Inflammatory macrophage (primary cell): ENCODE measurements at regions not wholly inside any gene's neighbourhood (a gene's known extent, or its start where the extent isn't known, plus 50 kb on each side); places are given as distances from the start of the nearest gene placed in this dataset.

Experiments
- DNase-seq, 2 donors: peaks; one replicate each; pipeline ENCODE4 v3.0.0-alpha.2; 2020 to 2022

DNA sequence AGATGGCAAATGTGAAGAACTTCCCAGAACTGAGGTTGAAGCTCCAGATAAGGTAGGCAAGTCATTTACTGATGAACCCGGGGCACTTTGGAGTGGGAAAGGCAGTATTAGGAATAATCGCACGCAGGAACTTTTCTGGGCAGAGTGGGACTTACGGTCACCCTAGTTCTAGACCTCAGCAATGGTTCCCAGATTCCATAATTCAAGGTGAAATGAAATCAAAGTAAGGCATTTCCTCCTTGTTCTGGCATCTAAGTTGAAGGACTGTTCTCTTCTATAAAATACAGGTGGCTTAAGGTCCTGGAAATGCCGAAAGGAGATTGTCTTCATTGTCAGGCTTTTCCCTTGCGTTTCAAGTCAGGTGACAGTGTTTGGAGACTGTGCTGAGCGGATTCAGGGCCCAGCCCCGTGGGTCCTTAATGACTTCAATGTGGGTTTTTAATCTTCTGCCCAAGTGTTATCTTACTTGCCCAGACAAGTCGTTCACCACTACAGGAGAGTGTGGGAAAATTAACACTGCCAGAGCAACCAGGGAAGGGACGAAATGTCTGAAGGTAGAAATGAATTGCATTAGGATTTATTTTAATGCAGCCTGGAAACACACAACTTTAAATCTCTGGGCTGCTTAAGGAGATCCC, 52.1 kb upstream of the STOX2 start:
- no peak for DNase-seq

DNA sequence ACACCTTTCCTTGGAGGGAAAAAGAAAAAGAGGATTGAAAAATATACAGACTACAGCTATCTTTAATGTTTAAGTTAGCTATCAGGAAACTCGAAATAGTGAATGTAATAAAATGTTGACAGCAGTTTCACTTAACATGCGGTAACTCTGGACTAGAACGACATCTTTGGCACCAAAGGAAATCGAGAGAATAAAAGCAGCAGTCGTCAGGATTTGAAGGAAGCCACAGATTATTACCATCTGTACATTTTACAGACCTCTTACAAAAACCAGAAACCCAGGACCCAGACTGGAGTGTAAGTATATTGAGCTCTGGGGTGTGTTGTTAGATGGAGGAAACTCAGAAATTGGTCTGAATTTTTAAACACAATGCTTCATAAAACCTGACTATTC, 51.6 kb upstream of the STOX2 start:
- DNase-seq, result no peak
